ENCODE measurements at regions not wholly inside any gene's neighbourhood (a gene's known extent, or its start where the extent isn't known, plus 50 kb on each side); places are given as distances from the start of the nearest gene placed in this dataset.

GRCh38 chr11:128407962-128408361 lies 179.4 kb downstream of the ETS1 start:
- intact Hi-C loops (cut with micrococcal nuclease) = no loop called here
- H3K4me1 Mint-ChIP-seq (ENCODE audit: low read depth) = peaks cover 52% of the 10 kb centered on the region
- no peak overlapping the region for H3K27ac Mint-ChIP-seq
- H3K36me3 Mint-ChIP-seq (ENCODE audit: low read depth) = no peaks in the 10 kb centered on the region
- CTCF ChIA-PET = interaction anchor here (1.3 to 1.5 kb wide), 4 partner anchors 8 to 216 kb away, joined by 3 to 6 read pairs (median 3); no protein-coding TSS in a partner anchor
- H3K9me3 Mint-ChIP-seq = no peaks in the 10 kb centered on the region
- no peaks in the 10 kb centered on the region for H3K27me3 Mint-ChIP-seq (ENCODE audit: low read depth)
- DNase-seq = no peak
- H3K4me3 Mint-ChIP-seq = no peak overlapping the region

GRCh38 chr11:128405714-128406662 lies 181.4 kb downstream of the ETS1 start:
- Mint-ChIP-seq H3K4me3 (no peak overlapping the region), H3K27me3 (ENCODE audit: low read depth) (no peaks in the 10 kb centered on the region), H3K27ac (no peak overlapping the region), H3K9me3 (no peaks in the 10 kb centered on the region), H3K4me1 (ENCODE audit: low read depth) (peaks cover 42% of the 10 kb centered on the region), H3K36me3 (ENCODE audit: low read depth) (no peaks in the 10 kb centered on the region)
- no peak for DNase-seq
- CTCF ChIA-PET = interaction anchor here (0.7 to 1.3 kb wide), 5 partner anchors 14 to 83 kb away, joined by 3 to 9 read pairs (median 4); no protein-coding TSS in a partner anchor
- intact Hi-C loops (cut with micrococcal nuclease) = no loop called here

- Mint-ChIP-seq H3K36me3 (ENCODE audit: low read depth) (no peaks in the 10 kb centered on the region), H3K4me3 (no peak overlapping the region), H3K4me1 (ENCODE audit: low read depth) (peaks cover 37% of the 10 kb centered on the region), H3K27ac (no peak overlapping the region), H3K9me3 (no peaks in the 10 kb centered on the region), H3K27me3 (ENCODE audit: low read depth) (no peaks in the 10 kb centered on the region)
- no peak for DNase-seq
- intact Hi-C loops (cut with micrococcal nuclease) = no loop called here
- CTCF ChIA-PET = interaction anchor here (0.7 to 1.1 kb wide), 4 partner anchors 18 to 82 kb away, joined by 3 to 9 read pairs (median 4); no protein-coding TSS in a partner anchor
Measured at GRCh38 chr11:128405112-128405511, 182.2 kb downstream of the ETS1 start.

- Mint-ChIP-seq H3K9me3 (no peaks in the 10 kb centered on the region), H3K4me3 (no peak overlapping the region), H3K36me3 (ENCODE audit: low read depth) (no peaks in the 10 kb centered on the region), H3K27ac (no peak overlapping the region), H3K4me1 (ENCODE audit: low read depth) (peaks cover 31% of the 10 kb centered on the region), H3K27me3 (ENCODE audit: low read depth) (no peaks in the 10 kb centered on the region)
- DNase-seq = no peak
- CTCF ChIA-PET = no interaction called here
- intact Hi-C loops (cut with micrococcal nuclease) = no loop called here
Measured at GRCh38 chr11:128404437-128404836, 182.9 kb downstream of the ETS1 start.

- no peaks in the 10 kb centered on the region for H3K36me3 Mint-ChIP-seq (ENCODE audit: low read depth)
- H3K9me3 Mint-ChIP-seq = no peaks in the 10 kb centered on the region
- H3K4me3 Mint-ChIP-seq = no peak overlapping the region
- H3K4me1 Mint-ChIP-seq (ENCODE audit: low read depth) = peaks cover 38% of the 10 kb centered on the region
- intact Hi-C loops (cut with micrococcal nuclease) = no loop called here
- CTCF ChIA-PET = interaction anchor here (1.1 to 1.3 kb wide), 3 partner anchors 8 to 376 kb away, joined by 3 to 6 read pairs (median 3); no protein-coding TSS in a partner anchor
- no peak overlapping the region for H3K27ac Mint-ChIP-seq
- DNase-seq = no peak
- no peaks in the 10 kb centered on the region for H3K27me3 Mint-ChIP-seq (ENCODE audit: low read depth)
Measured at GRCh38 chr11:128400382-128401203, 186.8 kb downstream of the ETS1 start.

GRCh38 chr11:128399251-128400121 lies 187.9 kb downstream of the ETS1 start:
- peaks cover 34% of the 10 kb centered on the region for H3K4me1 Mint-ChIP-seq (ENCODE audit: low read depth)
- CTCF ChIA-PET = interaction anchor here (1.2 to 1.3 kb wide), 2 partner anchors 9 to 22 kb away, joined by 3 to 6 read pairs; no protein-coding TSS in a partner anchor
- H3K36me3 Mint-ChIP-seq (ENCODE audit: low read depth) = no peaks in the 10 kb centered on the region
- no peak overlapping the region for H3K4me3 Mint-ChIP-seq
- no peak overlapping the region for H3K27ac Mint-ChIP-seq
- no peaks in the 10 kb centered on the region for H3K9me3 Mint-ChIP-seq
- intact Hi-C loops (cut with micrococcal nuclease) = loop anchor here (2.0 kb wide), 1 partner anchor 21 kb away; no protein-coding TSS in a partner anchor
- H3K27me3 Mint-ChIP-seq (ENCODE audit: low read depth) = no peaks in the 10 kb centered on the region
- peak; percentile 24 for DNase-seq

- H3K36me3 Mint-ChIP-seq (ENCODE audit: low read depth) = no peaks in the 10 kb centered on the region
- CTCF ChIA-PET = interaction anchor here (0.7 to 1.0 kb wide), 2 partner anchors 22 to 232 kb away, joined by 3 read pairs; no protein-coding TSS in a partner anchor
- H3K4me3 Mint-ChIP-seq = no peak overlapping the region
- no peaks in the 10 kb centered on the region for H3K27me3 Mint-ChIP-seq (ENCODE audit: low read depth)
- H3K9me3 Mint-ChIP-seq = no peaks in the 10 kb centered on the region
- H3K27ac Mint-ChIP-seq = no peak overlapping the region
- intact Hi-C loops (cut with micrococcal nuclease) = loop anchor here (2.0 kb wide), 1 partner anchor 20 kb away; no protein-coding TSS in a partner anchor
- H3K4me1 Mint-ChIP-seq (ENCODE audit: low read depth) = peaks cover 31% of the 10 kb centered on the region
- DNase-seq = no peak
Measured at GRCh38 chr11:128398517-128399250, 188.7 kb downstream of the ETS1 start.

- H3K27me3 Mint-ChIP-seq (ENCODE audit: low read depth) = no peaks in the 10 kb centered on the region
- H3K4me3 Mint-ChIP-seq = no peak overlapping the region
- H3K9me3 Mint-ChIP-seq = no peaks in the 10 kb centered on the region
- H3K27ac Mint-ChIP-seq = no peak overlapping the region
- peaks cover 31% of the 10 kb centered on the region for H3K4me1 Mint-ChIP-seq (ENCODE audit: low read depth)
- no peak for DNase-seq
- intact Hi-C loops (cut with micrococcal nuclease) = no loop called here
- CTCF ChIA-PET = interaction anchor here (0.7 to 1.2 kb wide), 2 partner anchors 28 to 75 kb away, joined by 3 to 4 read pairs; no protein-coding TSS in a partner anchor
- no peaks in the 10 kb centered on the region for H3K36me3 Mint-ChIP-seq (ENCODE audit: low read depth)
Measured at GRCh38 chr11:128397362-128397761, 190.0 kb downstream of the ETS1 start.

- H3K27ac Mint-ChIP-seq = no peak overlapping the region
- CTCF ChIA-PET = interaction anchor here (1.5 kb wide), 2 partner anchors 13 to 104 kb away, joined by 3 to 5 read pairs; no protein-coding TSS in a partner anchor
- H3K36me3 Mint-ChIP-seq (ENCODE audit: low read depth) = no peaks in the 10 kb centered on the region
- intact Hi-C loops (cut with micrococcal nuclease) = no loop called here
- no peak for DNase-seq
- H3K4me1 Mint-ChIP-seq (ENCODE audit: low read depth) = peaks cover 25% of the 10 kb centered on the region
- no peaks in the 10 kb centered on the region for H3K9me3 Mint-ChIP-seq
- no peaks in the 10 kb centered on the region for H3K27me3 Mint-ChIP-seq (ENCODE audit: low read depth)
- H3K4me3 Mint-ChIP-seq = no peak overlapping the region
Measured at GRCh38 chr11:128394431-128395089, 192.8 kb downstream of the ETS1 start.

GRCh38 chr11:128392259-128392658 lies 195.1 kb downstream of the ETS1 start:
- no peaks in the 10 kb centered on the region for H3K27me3 Mint-ChIP-seq (ENCODE audit: low read depth)
- no peak overlapping the region for H3K4me3 Mint-ChIP-seq
- H3K4me1 Mint-ChIP-seq (ENCODE audit: low read depth) = peaks cover 20% of the 10 kb centered on the region
- CTCF ChIA-PET = interaction anchor here (0.8 kb wide), 1 partner anchor 14 kb away, joined by 3 read pairs; no protein-coding TSS in a partner anchor
- no peaks in the 10 kb centered on the region for H3K9me3 Mint-ChIP-seq
- DNase-seq = no peak
- no peaks in the 10 kb centered on the region for H3K36me3 Mint-ChIP-seq (ENCODE audit: low read depth)
- intact Hi-C loops (cut with micrococcal nuclease) = no loop called here
- H3K27ac Mint-ChIP-seq = no peak overlapping the region

Data from activated naive CD4-positive, alpha-beta T cell treated with anti-CD3 and anti-CD28 coated beads for 36 hours (primary cell).